Bone marrow (tissue), 2 donors: ENCODE measurements at regions not wholly inside any gene's neighbourhood (a gene's known extent, or its start where the extent isn't known, plus 50 kb on each side); places are given as distances from the start of the nearest gene placed in this dataset.
"Not testable (repeated sequence)": the region's sequence is repeated elsewhere in the genome, so short reads cannot be mapped to it uniquely, and the experiment has no call there.

Experiments
- DNase-seq, 2 donors: peaks; one replicate each; lab custom pipeline; 2025; lab: John Stamatoyannopoulos, UW

DNA sequence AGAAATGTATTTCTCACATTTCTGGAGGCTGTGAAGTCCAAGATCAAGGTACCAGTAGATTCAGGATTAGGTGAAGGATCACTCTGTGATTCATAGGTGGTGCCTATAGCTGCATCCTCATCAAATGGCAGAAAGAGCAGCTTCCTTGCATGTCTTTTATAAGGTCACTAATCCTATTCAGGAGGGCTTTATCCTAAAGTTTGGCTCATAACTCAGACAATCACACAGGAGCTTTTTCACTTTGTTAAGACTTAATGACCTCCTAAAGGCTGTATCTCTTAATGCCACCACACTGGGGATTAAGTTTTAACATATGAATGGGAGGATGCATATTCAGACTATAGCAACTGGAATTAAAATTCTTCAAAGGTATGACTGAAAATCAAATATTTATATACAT is 861.1 kb downstream of the DACH1 start:
- DNase-seq: no peak

DNA sequence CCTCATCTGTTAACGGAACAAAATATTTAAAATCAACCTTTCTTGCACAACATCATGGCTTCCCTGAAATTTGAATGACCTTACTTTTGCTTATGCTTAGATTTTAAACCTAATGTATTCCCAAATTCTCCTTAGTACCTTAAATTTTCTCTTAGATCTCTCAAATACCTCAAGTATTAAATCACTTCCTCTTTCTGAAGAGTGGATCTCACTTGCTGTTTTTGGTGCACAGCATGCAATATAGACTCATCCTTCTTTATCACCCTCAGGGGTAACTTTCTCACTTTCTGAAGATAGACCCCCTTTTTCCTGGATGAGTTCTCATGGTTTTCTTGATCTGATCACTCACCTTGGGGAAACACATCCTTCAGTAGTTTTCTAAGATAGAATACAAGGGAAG is 871.7 kb downstream of the DACH1 start:
- DNase-seq: no peak

DNA sequence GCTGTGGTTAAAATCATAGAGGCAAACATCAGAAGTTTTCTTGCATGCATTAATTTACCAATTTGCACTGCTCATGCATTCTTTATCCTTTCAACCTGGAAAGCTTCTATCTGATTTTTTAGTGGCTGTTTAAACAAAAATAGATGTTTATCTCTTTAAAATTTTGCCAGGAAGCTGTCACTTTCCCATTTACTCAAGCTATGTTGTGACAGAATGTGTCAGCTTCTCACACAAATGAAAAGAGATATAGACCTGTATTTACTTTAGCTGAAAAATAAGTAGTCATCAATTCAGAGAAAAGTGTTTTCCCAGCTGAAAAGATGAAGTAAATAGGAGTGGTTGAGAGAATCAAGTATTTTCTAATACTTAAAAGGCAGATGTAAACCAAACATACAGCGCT is 872.8 kb downstream of the DACH1 start:
- DNase-seq: no peak

DNA sequence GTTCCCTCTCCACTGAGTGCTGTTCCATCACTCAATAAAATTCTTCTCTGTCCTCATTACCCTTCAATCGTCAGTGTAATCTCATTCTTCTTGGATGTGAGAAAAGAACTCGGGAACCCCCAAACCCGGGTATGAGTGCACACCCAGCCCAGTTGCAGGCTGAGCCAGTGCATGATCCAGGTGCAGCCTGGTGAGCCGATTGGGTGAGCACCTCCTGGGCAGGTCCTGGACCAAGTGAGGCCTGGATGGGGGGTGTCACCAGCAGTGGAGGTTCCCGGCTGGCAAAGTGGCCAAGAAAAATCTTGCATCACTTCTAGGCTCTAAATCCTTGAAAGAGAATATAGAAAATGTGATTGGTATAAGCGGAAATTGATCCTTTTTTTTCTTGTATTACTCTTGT is 878.8 kb upstream of the KLHL1 start:
- DNase-seq: no peak

DNA sequence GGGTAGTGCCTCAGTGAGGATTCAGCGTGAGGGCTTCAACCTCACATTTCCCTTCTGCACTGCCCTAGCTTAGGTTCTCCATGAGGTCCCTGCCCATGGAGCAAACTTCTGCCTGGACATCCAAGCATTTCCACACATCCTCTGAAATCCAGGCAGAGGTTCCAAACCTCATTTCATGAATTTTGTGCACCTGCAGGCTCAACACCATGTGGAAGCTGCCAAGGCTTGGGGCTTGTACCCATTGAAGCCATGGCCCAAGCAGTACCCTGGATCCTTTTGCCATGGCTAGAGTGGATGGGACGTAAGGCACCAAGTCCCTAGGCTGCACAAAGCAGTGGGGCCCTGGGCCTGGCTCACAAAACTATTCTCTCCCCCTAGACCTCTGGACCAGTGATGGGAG is 877.1 kb upstream of the KLHL1 start:
- DNase-seq: no peak

DNA sequence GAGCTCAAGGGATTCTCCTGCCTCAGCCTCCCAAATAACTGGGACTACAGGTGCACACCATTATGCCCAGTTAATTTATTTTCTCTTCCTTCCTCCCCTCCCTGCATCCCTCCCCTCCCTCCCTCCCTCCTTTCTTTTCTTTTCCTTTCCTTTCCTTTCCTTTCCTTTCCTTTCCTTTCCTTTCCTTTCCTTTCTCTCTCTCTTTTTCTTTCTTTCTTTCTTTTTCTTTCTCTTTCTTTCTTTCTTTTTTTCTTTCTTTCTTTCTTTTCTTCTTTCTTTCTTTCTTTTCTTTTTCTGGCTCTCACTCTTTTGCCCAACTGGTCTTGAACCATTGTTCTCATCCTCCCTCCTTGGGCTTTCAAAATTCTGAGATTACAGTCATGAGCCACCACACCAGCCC is 873.0 kb upstream of the KLHL1 start:
- DNase-seq: not testable (repeated sequence)

DNA sequence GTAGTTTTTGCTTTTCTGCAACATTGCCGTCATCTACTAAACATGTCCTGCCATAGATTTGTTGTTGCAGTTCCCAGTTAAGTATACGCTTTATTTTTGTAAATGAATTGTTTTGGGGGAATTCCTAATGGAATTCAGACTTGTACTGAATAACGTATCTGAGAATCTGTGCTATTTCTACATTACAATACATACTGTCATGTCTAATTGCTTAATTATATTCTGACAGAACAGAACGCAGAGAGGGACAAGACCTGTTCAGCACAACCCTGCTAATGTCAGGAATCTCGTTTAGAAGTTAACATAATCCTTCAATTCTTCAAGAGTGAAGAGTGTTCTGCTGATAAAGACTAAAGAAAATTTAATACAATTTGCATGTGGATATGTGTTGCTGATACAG is 861.1 kb upstream of the KLHL1 start:
- DNase-seq: no peak

DNA sequence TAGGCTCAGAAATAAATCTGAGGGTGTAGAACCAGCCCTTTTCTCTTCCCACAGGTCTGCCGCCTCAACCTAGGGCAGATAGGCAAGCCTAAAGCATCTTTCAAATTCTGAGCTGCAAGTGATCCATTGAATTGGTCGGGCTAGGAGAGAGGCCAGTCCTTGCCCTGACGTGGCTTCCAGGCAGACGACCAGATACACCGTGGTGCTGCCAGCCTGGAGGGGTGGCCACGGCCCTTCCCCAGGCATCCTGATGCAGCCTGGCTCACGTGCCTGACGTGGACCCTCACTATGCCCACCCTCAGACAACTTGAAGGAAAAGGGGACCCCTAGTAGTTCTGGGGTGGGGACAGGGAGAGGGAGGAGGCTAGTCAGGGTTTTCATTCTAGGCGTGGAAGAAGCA is 859.3 kb upstream of the KLHL1 start:
- DNase-seq: no peak

DNA sequence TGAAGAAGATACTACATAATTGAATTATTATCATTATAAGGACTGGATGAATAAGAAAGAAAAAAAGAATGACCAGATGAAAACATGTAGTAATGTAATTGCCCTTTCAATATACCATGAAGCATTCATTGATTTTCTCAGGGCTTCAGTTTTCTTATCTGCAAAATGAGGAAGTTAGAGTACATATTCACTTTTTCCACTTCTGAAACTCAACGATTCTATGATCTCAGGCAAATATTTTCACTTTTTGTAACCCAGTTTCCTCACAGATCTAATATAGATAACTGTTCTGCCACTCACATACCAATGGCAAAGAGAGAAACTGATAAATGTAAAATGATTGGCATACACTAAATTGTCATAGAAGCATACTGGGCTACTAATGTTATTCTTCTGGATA is 856.6 kb upstream of the KLHL1 start:
- DNase-seq: no peak

DNA sequence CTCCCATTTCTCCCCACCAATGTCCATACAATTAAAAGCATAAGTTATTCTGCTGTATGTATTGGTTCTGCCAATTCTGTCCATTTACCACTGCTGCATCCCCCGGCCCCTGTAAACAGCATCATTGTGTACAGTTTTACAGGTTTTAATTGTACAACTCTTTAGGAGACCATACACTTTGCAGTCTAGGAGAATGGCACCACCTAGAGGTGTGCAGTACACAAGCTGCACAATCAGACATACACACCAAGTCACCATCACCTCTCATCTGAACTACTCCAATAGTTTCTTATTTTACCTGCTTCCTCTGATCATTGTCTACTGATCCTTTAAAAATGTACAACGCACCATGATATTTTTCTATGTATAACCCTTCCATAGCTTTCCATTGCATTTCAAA is 855.9 kb upstream of the KLHL1 start:
- DNase-seq: no peak

DNA sequence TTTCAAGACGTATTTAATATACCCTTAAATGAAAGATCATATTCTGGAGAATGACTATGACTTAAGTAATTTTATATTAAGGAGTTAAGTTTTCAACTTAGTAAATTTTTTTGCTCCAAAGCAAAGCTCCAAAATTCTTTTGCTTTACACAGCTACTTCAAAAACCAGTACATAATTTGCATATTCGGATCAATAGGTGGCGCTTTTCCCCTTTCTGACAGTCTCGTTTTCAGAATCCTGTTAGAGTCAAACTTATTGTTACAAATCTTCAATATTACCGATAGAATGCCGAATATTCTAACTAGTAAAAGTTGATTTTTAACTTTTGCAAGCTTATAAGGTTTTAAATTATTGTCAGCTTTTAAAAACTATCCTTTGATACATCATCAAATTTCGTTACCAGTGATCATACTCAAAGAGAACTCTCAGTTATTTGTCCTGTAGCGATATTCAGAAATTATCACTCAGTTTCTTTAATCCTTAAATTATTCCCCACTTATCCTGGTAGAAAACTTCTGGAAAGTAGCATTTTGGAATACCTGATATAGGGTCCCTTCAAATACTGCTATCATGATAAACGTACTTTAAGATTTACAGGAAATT is 852.7 kb upstream of the KLHL1 start:
- no peak for DNase-seq

DNA sequence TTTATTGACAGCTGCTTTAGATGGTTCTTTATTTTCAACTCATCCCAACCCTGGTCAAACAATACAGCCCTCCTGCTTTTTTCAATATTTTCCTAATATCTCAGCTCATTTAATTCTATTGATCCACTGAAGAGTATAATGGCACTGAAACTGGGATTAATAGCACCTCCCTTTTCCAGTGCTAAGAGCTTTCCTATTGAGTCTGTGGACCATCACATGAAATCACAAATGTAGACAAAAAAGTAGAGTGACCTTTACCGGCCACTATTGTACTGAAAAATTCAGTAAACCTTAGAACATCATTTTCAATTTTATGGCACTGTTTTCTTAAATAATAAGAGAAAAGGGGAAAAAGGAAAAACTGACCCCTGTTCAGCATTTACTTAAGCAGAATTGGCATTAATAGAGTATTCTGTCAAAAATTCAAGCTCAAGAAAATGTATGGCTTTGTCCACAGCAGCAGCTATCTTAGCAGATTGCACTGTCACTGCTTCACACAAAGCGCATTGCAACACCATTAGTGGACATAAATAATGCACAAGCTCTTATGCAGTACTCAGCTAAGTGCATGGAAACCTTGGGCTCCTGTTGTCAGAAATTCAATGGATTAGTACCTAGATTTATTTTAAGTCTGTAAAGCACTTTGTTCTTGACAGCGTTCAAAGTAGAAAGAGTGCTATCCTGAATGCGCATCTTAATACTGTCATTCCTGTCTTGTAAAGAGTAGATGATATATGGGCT is 851.0 kb upstream of the KLHL1 start:
- DNase-seq: no peak

DNA sequence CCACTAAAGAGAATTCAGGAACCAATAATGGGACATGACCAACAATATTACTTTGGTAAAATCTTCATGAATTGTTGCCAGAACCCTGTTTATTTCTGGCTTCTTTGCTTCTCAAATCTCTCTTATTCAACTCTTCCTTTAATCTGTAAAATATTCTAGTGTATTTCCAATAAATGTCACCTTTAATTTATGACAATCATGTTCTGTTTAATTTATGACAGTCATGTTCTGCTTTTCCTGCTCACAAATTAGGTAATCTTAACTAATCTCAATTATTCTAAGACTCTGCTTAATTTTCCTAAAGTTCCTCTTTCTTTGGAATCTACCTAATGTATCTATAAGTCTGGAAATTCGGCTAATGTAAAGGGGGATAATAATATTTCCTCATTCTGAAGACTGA is 847.6 kb upstream of the KLHL1 start:
- DNase-seq: no peak

DNA sequence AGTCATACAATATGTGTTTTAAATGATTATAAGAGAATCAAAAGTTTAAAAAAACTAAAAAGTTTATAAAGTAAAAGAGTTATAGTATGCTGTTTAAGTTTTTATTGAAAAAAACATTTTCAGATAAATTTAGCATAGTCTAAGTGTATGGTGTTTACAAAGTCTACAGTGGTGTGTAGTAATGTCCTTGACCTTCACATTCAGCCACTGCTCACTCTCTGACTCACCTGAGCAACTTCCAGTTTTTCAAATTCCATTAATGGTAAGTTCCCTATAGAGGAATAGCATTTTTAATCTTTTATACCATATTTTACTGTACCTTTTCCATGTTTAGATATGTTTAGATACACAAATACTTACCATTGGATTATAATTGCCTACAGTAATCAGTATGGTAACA is 842.4 kb upstream of the KLHL1 start:
- no peak for DNase-seq

DNA sequence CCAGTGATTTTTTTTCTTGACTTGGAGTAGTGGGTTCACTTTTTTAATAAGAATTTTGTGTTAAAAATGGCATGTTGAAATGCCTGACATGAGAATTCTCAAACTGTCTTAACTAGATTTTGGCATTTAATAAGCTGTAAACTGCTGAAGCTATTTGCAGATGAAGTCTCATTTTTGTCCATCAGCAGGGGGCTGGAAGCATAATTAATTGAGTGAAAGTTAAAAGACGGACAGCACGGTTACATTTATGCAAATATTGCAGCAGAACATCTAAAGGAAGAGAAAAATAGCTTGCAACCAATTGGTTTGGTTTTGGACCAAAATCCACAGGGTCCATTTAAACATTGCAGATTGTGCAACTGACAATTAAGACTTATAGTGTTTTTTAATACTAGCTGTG is 837.3 kb upstream of the KLHL1 start:
- no peak for DNase-seq

DNA sequence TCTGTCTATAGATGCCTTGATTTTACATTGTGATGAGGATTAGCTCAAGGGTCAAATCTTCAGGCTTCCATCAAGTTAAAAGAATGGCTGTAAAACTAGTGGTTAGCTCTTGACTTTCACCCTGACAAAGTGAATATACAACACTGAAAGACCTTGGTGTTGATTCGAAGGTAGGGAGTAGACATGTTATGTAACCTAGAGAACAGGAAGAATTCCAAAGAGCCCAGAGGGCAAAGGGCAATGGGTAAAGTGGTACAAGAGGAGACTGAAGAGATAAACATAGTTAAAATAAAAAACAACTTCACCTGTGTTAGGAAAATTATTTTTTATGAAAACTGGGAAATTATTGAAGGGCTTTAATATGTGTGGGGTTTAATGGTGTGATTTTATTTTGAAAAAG is 833.2 kb upstream of the KLHL1 start:
- DNase-seq: no peak

DNA sequence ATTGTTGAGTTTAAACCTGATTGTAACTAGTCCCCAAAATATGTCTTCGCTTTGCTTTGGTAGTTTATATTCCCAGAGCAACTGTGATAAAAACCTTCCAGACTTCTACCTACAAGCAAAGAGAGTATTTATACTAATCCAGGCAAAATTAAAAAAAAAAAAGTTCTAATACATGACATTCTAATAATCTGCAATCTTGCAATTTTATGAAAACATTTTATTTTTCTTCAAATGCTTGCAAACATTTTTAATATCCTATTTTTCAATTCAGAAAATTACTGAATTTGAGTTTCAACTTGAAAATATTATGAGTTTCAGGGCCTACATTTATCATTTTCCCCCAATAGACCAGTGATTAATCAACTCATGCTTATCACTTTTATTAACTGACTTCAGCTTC is 830.2 kb upstream of the KLHL1 start:
- no peak for DNase-seq

DNA sequence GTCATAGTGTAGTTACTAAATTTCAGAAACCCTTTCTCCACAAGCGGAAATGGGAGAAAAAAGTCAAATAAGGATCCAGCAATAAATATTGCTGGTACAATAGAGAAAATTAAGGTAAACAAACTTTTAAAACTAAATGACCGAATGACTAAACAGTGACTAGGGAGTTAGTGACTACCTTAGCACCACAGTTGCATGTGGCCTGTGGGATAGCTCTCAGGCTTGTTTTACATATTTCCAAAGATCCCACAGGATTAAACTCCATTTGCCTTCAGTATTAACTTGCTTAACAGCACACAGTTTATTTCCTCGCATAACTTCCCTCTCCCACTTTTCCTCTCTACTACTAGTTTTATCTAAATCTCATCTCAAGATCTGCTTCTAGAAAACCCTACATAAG is 824.3 kb upstream of the KLHL1 start:
- no peak for DNase-seq

DNA sequence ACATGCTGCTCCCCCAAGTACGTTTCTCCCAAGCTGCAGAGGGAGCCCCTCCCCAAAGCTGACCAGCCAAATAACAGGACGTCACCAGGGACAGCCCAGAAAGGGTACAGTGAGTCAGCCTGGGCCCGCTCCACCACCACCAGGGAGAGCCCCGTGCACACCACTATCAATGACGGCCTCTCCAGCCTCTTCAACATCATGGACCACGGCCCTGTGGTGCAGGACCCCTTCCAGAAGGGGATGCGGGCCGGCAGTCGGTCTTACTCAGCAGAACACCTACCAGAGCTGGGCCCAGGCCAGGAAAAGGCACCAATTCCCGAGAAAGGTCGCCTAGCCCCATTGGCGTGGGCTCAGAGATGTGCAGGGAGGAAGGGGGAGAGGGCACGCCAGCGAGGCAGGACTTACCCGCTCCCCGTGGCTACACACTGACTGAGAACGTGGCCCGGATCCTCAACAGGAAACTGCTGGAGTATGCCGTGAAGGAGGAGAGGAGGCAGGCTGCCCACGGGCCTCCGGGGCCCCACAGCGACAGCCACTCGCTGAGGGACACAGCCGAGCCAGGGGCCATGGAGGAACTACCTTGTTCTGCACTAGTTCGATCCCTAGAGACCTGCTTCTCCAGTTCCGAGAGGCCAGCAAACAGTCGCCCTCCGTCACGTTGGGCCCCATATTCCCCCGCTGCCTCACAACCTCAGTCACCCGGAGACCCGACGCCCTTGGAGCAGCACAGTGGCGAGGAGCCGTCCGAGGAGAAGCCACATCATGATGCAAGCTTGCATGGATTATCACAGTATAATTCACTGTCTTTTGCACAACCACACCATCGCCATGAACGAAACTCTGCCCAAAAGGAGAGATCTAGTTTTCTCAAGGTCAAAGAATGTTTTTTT is 815.9 kb upstream of the KLHL1 start:
- no peak for DNase-seq

DNA sequence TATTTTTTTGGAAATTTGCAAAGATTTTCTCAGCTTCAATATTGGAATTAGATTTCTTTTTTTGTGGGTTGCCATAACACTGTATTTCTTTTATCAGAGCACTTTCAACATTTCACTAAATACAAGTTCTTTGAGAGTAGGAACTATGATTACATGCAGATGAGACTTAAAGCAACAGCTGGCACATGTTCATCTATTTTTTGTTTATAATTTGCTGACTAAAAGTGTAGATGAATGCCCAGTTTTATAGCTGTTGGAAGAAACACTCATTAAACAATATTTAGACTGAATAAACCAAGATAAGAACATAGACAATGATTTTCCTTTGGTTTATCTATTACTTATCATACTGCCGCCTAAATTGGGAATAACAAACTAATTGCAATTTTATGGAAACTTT is 803.0 kb upstream of the KLHL1 start:
- DNase-seq: no peak

DNA sequence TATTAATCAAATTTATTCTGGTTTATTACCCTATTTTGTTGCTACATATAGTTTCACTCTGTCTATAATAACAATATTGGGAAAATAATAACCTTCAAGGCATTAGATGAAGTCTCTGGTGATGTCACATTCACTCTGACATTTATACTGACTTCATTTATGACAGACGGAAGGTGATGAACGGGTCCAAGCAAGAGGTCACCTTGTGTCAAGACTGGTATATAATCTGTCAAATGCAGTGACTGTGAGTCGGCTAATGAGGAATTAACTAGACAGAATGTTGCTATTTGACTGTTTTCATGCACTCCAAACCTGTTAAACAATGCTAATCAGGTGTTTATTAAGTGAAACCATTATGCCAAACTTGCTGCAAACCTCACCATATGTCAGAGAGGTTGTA is 800.5 kb upstream of the KLHL1 start:
- no peak for DNase-seq

DNA sequence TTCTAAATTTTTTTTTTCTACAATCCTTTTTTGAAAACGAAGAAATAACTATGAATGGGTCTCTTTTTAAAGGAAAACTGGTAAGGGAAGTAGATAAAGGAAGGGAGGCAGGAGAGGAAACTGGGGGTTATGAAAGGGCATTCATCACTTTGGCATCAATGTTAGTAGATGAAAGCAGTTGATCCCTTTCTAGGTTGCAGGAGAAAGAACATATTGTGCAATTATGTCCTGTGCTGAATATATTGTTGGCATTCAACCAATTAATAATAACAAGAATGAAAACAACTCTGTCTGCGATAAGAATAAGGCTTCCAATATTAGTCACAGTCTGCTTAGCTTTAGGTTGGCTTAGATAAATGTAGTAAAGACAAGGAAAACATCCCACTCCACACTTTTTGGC is 796.8 kb upstream of the KLHL1 start:
- no peak for DNase-seq

DNA sequence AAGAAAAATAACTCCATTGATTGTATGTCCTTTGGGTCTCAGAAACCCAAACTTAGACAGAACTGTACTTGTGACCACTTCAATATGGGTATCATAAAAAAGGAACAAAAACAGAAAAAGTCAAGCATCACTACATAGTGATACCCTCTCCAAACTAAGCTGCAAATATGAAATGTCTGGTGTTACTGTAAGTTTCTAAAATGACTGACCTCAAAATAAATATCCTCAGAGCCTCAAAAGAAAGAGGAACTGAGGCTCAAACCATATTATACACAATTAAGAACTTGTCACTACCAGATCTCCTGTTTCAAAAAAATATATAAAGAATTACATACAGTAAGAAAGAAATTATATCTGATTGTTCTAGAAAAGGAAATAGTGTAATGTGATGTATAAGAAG is 787.9 kb upstream of the KLHL1 start:
- no peak for DNase-seq
